ENCODE measurements at regions not wholly inside any gene's neighbourhood (a gene's known extent, or its start where the extent isn't known, plus 50 kb on each side); places are given as distances from the start of the nearest gene placed in this dataset.
A peak's percentile ranks its signal among the peaks of the same experiment; 100 is the strongest.

DNA sequence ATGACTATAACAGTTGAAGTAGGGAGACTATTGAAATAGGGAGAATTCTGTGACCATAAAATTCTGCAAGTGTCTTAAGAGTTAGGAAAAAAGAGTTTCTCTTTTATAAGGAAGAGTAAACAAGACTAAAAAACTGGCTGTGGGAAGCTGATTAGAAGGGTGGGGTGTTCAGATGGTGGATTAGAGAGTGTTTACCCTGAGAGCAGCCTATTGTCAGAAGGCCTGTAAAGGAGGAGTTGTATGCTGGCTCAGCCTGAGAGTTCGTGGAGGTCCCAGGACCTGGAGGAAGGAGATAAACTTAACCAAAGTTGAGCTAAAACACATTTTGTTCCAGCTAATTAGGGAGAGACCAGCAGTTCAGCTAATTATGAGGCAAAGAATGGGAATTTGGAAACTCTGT, 629.7 kb downstream of the PCDH7 start:
- in situ Hi-C loops (cut with MboI; ENCODE audit: low pct_unique_long_range_greater_than_20kb in 2 of 9, low sequenced_read_pairs in 9 of 9, unreplicated experiment in 9 of 9), result loop anchor here in 1 of 9 experiments (25.0 kb wide), 1 partner anchor 638 kb away; the partner anchor contains the start of gene PCDH7
- Histone ChIP-seq H3K4me1 (replicated peaks in 1 of 2) (no peaks in the 10 kb centered on the region), H3K27ac (no peak overlapping the region), H3K4me3 (no peak overlapping the region)
- WGBS, 10 experiments, result 10 to 86% (median 50%) methylated on average over 1 of the region's 1 CpG; no CpG with 5 or more reads in 3 of the 10 experiments
- ATAC-seq (replicated peaks in 6 of 8), result peak in 1 of 8 experiments; percentile 41

DNA sequence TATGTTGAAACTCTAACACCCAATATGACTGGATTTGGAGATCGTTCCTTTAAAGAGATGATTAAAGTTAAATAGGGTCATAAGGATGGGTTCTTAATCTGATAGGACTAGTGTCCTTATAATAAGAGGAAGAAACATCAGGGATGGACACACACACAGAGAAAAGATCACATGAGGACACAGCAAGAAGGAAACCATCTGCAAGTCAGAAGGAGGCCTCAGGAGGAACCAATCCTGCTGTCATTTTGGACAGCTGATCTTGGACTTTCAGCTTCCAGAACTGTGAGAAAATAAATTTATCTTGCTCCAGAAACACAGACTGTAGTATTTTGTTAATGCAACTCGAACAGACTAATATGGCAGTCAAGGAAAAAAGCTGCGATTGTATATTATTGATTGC, 631.5 kb downstream of the PCDH7 start:
- WGBS, 10 experiments, result 11 to 83% (median 63%) methylated on average over 1 to 3 of the region's 3 CpGs
- no peak overlapping the region for H3K4me3 ChIP-seq
- in situ Hi-C loops (cut with MboI; ENCODE audit: low pct_unique_long_range_greater_than_20kb in 2 of 9, low sequenced_read_pairs in 9 of 9, unreplicated experiment in 9 of 9), result no loop called here
- no peaks in the 10 kb centered on the region for H3K4me1 ChIP-seq (replicated peaks in 1 of 2)
- H3K27ac ChIP-seq, result no peak overlapping the region
- no peak for ATAC-seq (replicated peaks in 6 of 8)

DNA sequence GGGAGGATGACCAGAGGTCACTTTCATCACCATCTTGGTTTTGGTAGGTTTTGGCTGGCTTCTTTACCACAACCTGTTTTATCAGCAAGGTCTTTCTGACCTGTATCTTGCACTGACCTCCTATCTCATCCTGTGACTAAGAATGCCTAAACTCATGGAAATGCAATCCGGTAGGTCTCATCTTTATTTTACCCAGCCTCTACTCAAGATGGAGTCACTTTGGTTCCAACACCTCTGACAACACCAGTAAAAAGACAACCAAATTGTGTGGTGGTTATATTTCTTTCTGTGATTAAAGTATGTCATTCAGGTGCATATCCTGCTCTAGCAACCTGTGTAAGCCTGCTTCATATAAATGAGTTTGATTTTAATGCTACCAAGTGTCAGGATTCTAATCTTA, 636.7 kb downstream of the PCDH7 start:
- in situ Hi-C loops (cut with MboI; ENCODE audit: low pct_unique_long_range_greater_than_20kb in 2 of 9, low sequenced_read_pairs in 9 of 9, unreplicated experiment in 9 of 9), result no loop called here
- Histone ChIP-seq H3K4me3 (no peak overlapping the region), H3K4me1 (replicated peaks in 1 of 2) (no peaks in the 10 kb centered on the region), H3K27ac (no peak overlapping the region)
- WGBS, 10 experiments, result 0 to 100% (median 90%) methylated on average over 1 of the region's 1 CpG; no CpG with 5 or more reads in 7 of the 10 experiments
- no peak for ATAC-seq (replicated peaks in 6 of 8)

DNA sequence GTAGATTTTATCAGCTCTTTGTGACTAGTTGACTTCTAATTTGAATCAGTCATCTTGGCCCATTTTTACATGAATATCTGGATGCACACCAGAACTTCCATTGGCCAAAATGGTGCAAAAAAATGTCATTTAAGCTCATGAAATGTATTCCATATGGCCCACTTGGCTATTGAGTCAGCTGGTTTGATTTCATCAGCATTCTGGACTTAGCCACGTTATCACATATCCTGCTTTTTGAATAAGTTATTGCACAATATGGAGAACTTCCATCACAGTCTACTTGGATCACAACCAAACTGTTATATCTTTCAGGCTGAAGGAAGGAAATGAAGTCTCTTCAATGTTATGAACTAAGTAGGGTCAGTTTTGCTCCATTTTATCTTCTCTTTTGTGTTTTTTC, 640.6 kb downstream of the PCDH7 start:
- ATAC-seq (replicated peaks in 6 of 8), result peak in 2 of 8 experiments; percentile 38 to 77
- 0 to 100% (median 56%) methylated on average over 1 of the region's 1 CpG for WGBS, 10 experiments
- no peak overlapping the region for H3K27ac ChIP-seq
- no peaks in the 10 kb centered on the region for H3K4me1 ChIP-seq (replicated peaks in 1 of 2)
- no peak overlapping the region for H3K4me3 ChIP-seq
- in situ Hi-C loops (cut with MboI; ENCODE audit: low pct_unique_long_range_greater_than_20kb in 2 of 9, low sequenced_read_pairs in 9 of 9, unreplicated experiment in 9 of 9), result no loop called here

DNA sequence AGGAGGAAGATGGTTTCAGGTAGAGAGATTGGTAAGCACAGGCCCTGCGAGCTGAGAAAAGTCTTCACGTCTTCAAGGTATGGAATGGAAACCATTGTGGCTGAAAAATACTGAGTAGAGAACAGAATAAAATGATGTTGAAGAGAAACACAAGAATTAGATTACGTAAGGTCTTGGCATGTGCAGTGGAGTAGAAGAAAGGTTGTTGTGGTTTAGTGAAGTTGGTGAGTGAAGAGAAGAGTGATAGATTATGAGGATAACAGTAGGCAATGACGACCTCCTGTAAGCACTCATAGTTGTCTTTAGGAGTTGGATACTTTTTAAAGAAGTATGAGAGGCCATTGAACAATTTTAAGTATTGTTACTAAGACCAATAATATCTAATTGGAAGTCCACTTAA, 642.6 kb downstream of the PCDH7 start:
- no peak overlapping the region for H3K27ac ChIP-seq
- H3K4me3 ChIP-seq, result no peak overlapping the region
- no peaks in the 10 kb centered on the region for H3K4me1 ChIP-seq (replicated peaks in 1 of 2)
- WGBS, 10 experiments, result 8 to 100% (median 91%) methylated on average over 1 to 4 of the region's 4 CpGs; no CpG with 5 or more reads in 1 of the 10 experiments
- no peak for ATAC-seq (replicated peaks in 6 of 8)
- in situ Hi-C loops (cut with MboI; ENCODE audit: low pct_unique_long_range_greater_than_20kb in 2 of 9, low sequenced_read_pairs in 9 of 9, unreplicated experiment in 9 of 9), result no loop called here

DNA sequence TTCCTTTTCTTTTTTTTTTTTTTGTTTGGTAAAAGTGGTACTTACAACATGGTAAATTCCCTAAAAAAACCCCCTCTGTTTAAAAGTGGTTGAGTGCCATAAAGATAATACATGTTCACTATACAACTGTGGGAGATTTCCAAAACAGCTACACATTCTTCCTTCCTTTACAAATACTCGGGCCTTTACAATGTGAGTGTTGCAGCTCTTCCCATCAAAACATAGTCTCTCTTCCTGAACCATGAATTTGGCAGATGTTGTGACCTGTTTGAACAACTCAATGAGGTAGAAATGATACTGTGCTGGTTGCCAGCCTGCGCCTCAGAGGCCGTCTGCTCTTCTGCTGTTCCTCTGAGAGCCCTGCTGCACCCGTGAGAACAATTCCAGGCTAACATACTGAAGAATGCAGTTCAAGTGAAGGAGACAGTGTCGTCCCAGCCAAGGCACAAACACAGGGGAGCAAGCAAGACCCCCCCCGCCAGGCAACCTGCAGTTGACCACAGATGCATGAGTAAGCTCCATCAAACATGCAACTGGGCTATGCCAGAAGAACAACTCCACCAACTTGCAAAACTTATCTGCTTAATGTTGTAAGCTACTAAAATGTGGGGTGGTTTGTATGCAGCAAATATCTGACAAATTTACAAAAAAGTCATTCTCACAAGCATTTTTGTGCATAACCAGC, 645.0 kb downstream of the PCDH7 start:
- 17 to 92% (median 77%) methylated on average over 1 to 5 of the region's 6 CpGs; no CpG with 5 or more reads in 4 of the 10 experiments for WGBS, 10 experiments
- peak in 1 of 8 experiments; percentile 67 for ATAC-seq (replicated peaks in 6 of 8)
- Histone ChIP-seq H3K4me1 (replicated peaks in 1 of 2) (no peaks in the 10 kb centered on the region), H3K27ac (no peak overlapping the region), H3K4me3 (no peak overlapping the region)
- in situ Hi-C loops (cut with MboI; ENCODE audit: low pct_unique_long_range_greater_than_20kb in 2 of 9, low sequenced_read_pairs in 9 of 9, unreplicated experiment in 9 of 9), result no loop called here

DNA sequence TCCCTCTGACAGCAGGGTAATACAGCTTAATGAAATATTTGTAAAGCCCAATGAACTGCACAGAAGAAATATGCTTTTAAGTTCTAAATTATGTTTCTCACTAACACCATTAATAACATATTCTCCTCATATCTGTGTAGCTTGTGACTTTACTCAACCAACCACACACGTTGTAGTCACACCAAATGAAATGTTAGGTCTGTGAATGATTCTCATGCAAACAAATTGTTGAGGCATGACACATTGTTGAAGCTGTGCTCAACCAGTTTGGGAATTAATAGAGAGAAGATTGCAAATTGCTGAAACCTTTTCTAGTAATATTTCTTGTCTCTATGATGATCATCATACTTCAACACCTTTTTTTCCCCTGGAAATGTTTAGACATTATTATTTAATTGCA, 645.9 kb downstream of the PCDH7 start:
- Histone ChIP-seq H3K27ac (no peak overlapping the region), H3K4me1 (replicated peaks in 1 of 2) (no peaks in the 10 kb centered on the region), H3K4me3 (no peak overlapping the region)
- peak in 1 of 8 experiments; percentile 22 for ATAC-seq (replicated peaks in 6 of 8)
- in situ Hi-C loops (cut with MboI; ENCODE audit: low pct_unique_long_range_greater_than_20kb in 2 of 9, low sequenced_read_pairs in 9 of 9, unreplicated experiment in 9 of 9), result no loop called here
- WGBS, 10 experiments, result 0 to 60% (median 30%) methylated on average over 1 of the region's 1 CpG; no CpG with 5 or more reads in 3 of the 10 experiments

DNA sequence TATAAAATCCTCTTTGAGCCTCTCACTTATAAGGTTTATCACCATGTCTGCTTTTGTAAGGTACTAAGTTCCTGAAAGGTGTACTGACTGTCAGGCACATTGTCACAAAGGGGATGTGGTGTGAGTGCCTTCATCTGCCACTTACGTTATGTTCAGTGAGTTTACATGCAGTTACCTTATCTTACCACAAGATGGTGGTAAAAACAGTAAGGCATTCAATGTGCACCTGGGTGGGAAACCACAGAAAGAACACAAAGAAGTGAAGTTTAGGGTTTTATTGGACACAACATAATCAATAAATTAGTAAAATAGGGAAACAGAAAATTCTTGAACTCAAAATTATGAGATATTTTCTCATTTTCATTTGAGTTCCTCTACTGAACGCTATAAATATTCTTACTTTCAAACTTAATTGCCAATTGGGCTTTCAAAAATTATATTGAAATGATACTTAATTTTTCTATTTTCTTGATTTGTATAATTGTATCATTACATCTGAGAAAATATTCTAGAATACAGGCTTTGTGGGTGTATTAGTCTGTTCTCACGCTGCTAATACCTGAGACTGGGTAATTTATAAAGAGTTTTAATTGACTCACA, 650.8 kb downstream of the PCDH7 start:
- WGBS, 10 experiments, result 13 to 93% (median 67%) methylated on average over 1 to 3 of the region's 3 CpGs
- H3K4me3 ChIP-seq, result no peak overlapping the region
- no peaks in the 10 kb centered on the region for H3K4me1 ChIP-seq (replicated peaks in 1 of 2)
- H3K27ac ChIP-seq, result no peak overlapping the region
- peak in 6 of 8 experiments; percentile 38 to 66 (median 54) for ATAC-seq (replicated peaks in 6 of 8)
- in situ Hi-C loops (cut with MboI; ENCODE audit: low pct_unique_long_range_greater_than_20kb in 2 of 9, low sequenced_read_pairs in 9 of 9, unreplicated experiment in 9 of 9), result no loop called here

DNA sequence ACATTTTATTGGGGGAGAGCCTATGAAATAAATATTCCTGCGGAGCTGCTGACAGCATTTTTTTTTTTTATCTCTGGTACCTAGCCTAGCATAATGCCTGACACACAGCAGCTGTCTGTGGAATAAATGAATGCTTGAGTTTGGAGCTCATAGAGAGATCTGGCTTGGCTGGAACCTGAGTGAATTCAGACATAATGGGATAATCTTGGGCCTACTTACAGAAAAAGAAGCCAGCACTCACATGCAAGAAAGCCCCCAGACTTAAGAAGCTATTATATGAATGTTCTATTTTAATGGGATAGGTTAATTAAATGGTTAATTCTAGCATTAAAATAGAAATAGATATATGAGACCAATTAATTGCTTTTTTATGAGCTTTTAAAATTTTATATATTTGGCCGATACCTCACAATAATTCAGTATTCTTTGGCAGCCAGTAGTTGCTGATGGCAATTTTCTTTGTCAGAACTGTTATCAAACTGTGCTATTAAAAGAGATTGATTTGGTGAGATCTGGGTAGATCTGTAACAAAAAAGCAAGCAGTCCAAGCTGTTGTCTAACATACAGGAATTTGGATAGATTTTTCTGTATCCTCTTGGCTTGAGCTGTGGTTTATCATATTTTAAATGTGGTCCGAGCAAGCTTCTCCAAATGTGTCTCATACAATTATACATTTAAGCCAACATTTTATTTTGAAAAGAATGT, 654.2 kb downstream of the PCDH7 start:
- in situ Hi-C loops (cut with MboI; ENCODE audit: low pct_unique_long_range_greater_than_20kb in 2 of 9, low sequenced_read_pairs in 9 of 9, unreplicated experiment in 9 of 9), result no loop called here

DNA sequence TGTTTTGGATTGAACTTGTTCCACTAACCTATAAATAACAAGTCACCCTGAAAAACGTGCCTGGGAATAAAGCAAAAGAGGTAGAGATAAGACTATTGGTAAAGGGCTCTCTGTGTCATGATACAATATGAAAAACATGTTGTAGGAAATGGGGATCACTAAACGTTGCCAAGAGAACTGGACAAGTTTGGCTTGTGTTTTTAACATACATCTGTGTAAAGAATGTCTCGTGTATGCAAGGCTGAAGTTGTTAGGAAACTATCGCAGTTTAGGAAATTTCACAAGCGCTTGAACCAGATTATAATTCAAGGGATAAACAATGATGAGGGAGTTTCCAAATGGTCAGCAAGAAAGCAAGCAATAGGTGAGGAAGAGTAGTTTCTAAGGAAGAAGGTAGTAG, 655.8 kb downstream of the PCDH7 start:
- Histone ChIP-seq H3K4me3 (no peak overlapping the region), H3K27ac (no peak overlapping the region), H3K4me1 (replicated peaks in 1 of 2) (no peaks in the 10 kb centered on the region)
- WGBS, 10 experiments, result 20 to 85% (median 69%) methylated on average over 2 to 5 of the region's 5 CpGs
- ATAC-seq (replicated peaks in 6 of 8), result no peak
- in situ Hi-C loops (cut with MboI; ENCODE audit: low pct_unique_long_range_greater_than_20kb in 2 of 9, low sequenced_read_pairs in 9 of 9, unreplicated experiment in 9 of 9), result no loop called here

More for the DNA sequence above, 654.2 kb downstream of the PCDH7 start:
- 26 to 100% (median 92%) methylated on average over 1 to 3 of the region's 3 CpGs for WGBS, 10 experiments
- no peaks in the 10 kb centered on the region for H3K4me1 ChIP-seq (replicated peaks in 1 of 2)
- no peak for ATAC-seq (replicated peaks in 6 of 8)
- H3K27ac ChIP-seq, result no peak overlapping the region
- H3K4me3 ChIP-seq, result no peak overlapping the region

DNA sequence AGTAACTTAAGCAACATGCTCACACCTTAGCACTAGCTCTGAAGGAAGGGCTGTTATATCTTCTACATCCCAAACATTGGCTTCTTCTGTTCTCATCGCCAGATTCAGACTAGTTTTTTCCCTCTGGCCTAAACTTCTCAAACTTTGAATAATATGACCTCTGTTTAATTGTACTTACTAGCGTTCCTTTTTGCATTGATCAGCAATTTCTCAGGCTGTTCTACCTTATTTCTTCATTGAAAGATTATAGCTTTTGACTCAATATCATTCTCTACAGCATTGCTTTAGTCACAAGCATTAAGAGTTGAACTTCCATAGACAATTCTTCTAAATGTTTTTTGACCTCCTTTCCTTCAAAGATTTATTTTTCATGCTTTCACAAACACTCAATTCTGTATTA, 659.2 kb downstream of the PCDH7 start:
- ATAC-seq (replicated peaks in 6 of 8), result no peak
- no peak overlapping the region for H3K4me3 ChIP-seq
- no peaks in the 10 kb centered on the region for H3K4me1 ChIP-seq (replicated peaks in 1 of 2)
- H3K27ac ChIP-seq, result no peak overlapping the region
- in situ Hi-C loops (cut with MboI; ENCODE audit: low pct_unique_long_range_greater_than_20kb in 2 of 9, low sequenced_read_pairs in 9 of 9, unreplicated experiment in 9 of 9), result no loop called here
- WGBS, 10 experiments, result 0 to 100% (median 89%) methylated on average over 2 of the region's 2 CpGs; no CpG with 5 or more reads in 1 of the 10 experiments

DNA sequence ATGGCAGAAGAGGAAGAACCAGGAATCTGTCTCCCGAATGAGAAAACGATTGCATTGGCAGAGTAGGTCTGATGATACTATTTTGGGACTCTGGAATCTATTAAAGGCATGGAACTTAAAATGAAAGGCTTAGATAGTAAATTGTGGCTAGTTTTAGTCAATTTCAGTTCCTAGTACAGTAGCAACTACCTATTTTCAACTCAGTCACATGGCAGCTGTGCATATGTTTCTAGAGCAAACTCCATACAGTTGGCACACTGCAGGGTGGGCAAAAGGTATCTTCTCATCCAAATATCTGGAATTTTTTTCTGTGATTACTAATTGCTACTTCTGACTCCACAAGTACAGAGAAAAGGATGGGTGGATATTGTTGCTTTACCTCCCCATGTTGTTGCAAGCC, 663.6 kb downstream of the PCDH7 start:
- H3K27ac ChIP-seq, result no peak overlapping the region
- no peaks in the 10 kb centered on the region for H3K4me1 ChIP-seq (replicated peaks in 1 of 2)
- no peak for ATAC-seq (replicated peaks in 6 of 8)
- no peak overlapping the region for H3K4me3 ChIP-seq
- WGBS, 10 experiments, result 0 to 100% (median 75%) methylated on average over 2 of the region's 2 CpGs; no CpG with 5 or more reads in 2 of the 10 experiments
- in situ Hi-C loops (cut with MboI; ENCODE audit: low pct_unique_long_range_greater_than_20kb in 2 of 9, low sequenced_read_pairs in 9 of 9, unreplicated experiment in 9 of 9), result no loop called here

DNA sequence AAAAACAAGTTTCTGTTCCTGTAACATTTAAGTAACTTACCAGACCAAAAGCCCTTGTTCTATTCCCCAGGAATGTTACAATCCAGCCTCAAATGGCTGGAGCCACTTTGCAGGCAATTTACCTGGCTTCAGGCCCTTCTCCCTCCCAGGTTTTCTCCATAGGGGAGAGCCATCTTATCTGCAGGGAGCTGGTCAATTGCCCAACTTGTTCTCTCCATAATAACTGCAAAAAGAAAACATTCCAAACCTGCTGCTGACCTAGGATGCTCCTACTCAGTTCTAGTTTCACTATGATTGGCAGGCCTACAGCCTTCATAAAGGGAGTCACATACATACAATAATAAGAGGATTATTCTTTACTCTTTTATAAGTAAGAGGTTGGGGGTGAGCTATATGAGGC, 670.7 kb downstream of the PCDH7 start:
- in situ Hi-C loops (cut with MboI; ENCODE audit: low pct_unique_long_range_greater_than_20kb in 2 of 9, low sequenced_read_pairs in 9 of 9, unreplicated experiment in 9 of 9), result no loop called here
- Histone ChIP-seq H3K4me1 (replicated peaks in 1 of 2) (no peaks in the 10 kb centered on the region), H3K4me3 (no peak overlapping the region), H3K27ac (no peak overlapping the region)
- ATAC-seq (replicated peaks in 6 of 8), result no peak
